Parathyroid adenoma (tissue), 2 donors: ENCODE measurements at regions not wholly inside any gene's neighbourhood (a gene's known extent, or its start where the extent isn't known, plus 50 kb on each side); places are given as distances from the start of the nearest gene placed in this dataset.

Experiments used
- H2AFZ ChIP-seq: fragments of 300-600 bp; sonication (generic); one replicate; pipeline ENCODE4 v1.7.0; 2017; ENCODE audit warnings: antibody characterized with exemption, mild to moderate bottlenecking
- H3K27ac ChIP-seq: fragments of 300-600 bp; sonication (generic); one replicate; pipeline ENCODE4 v1.7.0; 2017
- H3K27me3 ChIP-seq: fragments of 300-600 bp; sonication (generic); one replicate; pipeline ENCODE4 v1.7.0; 2017; ENCODE audit warnings: low read length; ENCODE audit not compliant: control insufficient read depth, insufficient read depth
- H3K36me3 ChIP-seq: fragments of 300-600 bp; sonication (generic); one replicate; pipeline ENCODE4 v1.7.0; 2017; ENCODE audit warnings: low read length; ENCODE audit not compliant: control insufficient read depth, insufficient read depth
- H3K4me1 ChIP-seq: fragments of 300-600 bp; sonication (generic); one replicate; pipeline ENCODE4 v1.7.0; 2017; ENCODE audit warnings: control low read depth
- H3K4me2 ChIP-seq: fragments of 300-600 bp; sonication (generic); one replicate; pipeline ENCODE4 v1.7.0; 2017; ENCODE audit warnings: low read length
- H3K4me3 ChIP-seq: fragments of 300-600 bp; sonication (generic); one replicate; pipeline ENCODE4 v1.7.0; 2017; ENCODE audit warnings: low read depth, low read length
- H3K79me2 ChIP-seq: fragments of 300-600 bp; sonication (generic); one replicate; pipeline ENCODE4 v1.7.0; 2017; ENCODE audit warnings: control low read depth
- H3K9ac ChIP-seq: fragments of 300-600 bp; sonication (generic); one replicate; pipeline ENCODE4 v1.7.0; 2017; ENCODE audit warnings: mild to moderate bottlenecking
- H3K9me3 ChIP-seq: fragments of 300-600 bp; sonication (generic); one replicate; pipeline ENCODE4 v1.7.0; 2017; ENCODE audit warnings: low read length; ENCODE audit not compliant: control insufficient read depth
- CTCF ChIP-seq: fragments of 300-600 bp; sonication (generic); IDR thresholded peaks from one replicate; pipeline ENCODE4 v1.7.0; 2017; ENCODE audit warnings: antibody characterized with exemption, mild to moderate bottlenecking
- donor health status: primary hyperparathyroidism.

GRCh38 chr3:25289663-25290062 lies 138.4 kb upstream of the RARB start:
- H2AFZ ChIP-seq: no peak overlapping the region
- no peaks in the 10 kb centered on the region for H3K36me3 ChIP-seq
- no peak overlapping the region for H3K4me2 ChIP-seq
- no peak overlapping the region for H3K4me3 ChIP-seq
- H3K79me2 ChIP-seq: no peaks in the 10 kb centered on the region
- H3K27ac ChIP-seq: no peak overlapping the region
- H3K9ac ChIP-seq: no peak overlapping the region
- H3K4me1 ChIP-seq: no peaks in the 10 kb centered on the region
- H3K27me3 ChIP-seq: no peaks in the 10 kb centered on the region
- no peak for TF ChIP-seq CTCF
- no peaks in the 10 kb centered on the region for H3K9me3 ChIP-seq

- no peak for TF ChIP-seq CTCF
- no peaks in the 10 kb centered on the region for H3K9me3 ChIP-seq
- no peaks in the 10 kb centered on the region for H3K36me3 ChIP-seq
- H3K27me3 ChIP-seq: no peaks in the 10 kb centered on the region
- no peaks in the 10 kb centered on the region for H3K79me2 ChIP-seq
- H3K27ac ChIP-seq: no peak overlapping the region
- no peak overlapping the region for H3K4me3 ChIP-seq
- H3K9ac ChIP-seq: no peak overlapping the region
- H2AFZ ChIP-seq: no peak overlapping the region
- H3K4me2 ChIP-seq: no peak overlapping the region
- H3K4me1 ChIP-seq: no peaks in the 10 kb centered on the region
Observed at GRCh38 chr3:25291481-25291905, 136.6 kb upstream of the RARB start.

GRCh38 chr3:25292036-25292435 lies 136.0 kb upstream of the RARB start:
- H3K27ac ChIP-seq: no peak overlapping the region
- TF ChIP-seq CTCF: no peak
- H3K36me3 ChIP-seq: no peaks in the 10 kb centered on the region
- no peaks in the 10 kb centered on the region for H3K79me2 ChIP-seq
- no peak overlapping the region for H3K4me2 ChIP-seq
- no peaks in the 10 kb centered on the region for H3K27me3 ChIP-seq
- H2AFZ ChIP-seq: no peak overlapping the region
- H3K9me3 ChIP-seq: no peaks in the 10 kb centered on the region
- no peak overlapping the region for H3K4me3 ChIP-seq
- no peaks in the 10 kb centered on the region for H3K4me1 ChIP-seq
- H3K9ac ChIP-seq: no peak overlapping the region

- H3K27me3 ChIP-seq: no peaks in the 10 kb centered on the region
- no peak for TF ChIP-seq CTCF
- no peaks in the 10 kb centered on the region for H3K9me3 ChIP-seq
- H3K79me2 ChIP-seq: no peaks in the 10 kb centered on the region
- H2AFZ ChIP-seq: no peak overlapping the region
- H3K9ac ChIP-seq: no peak overlapping the region
- no peak overlapping the region for H3K4me3 ChIP-seq
- no peaks in the 10 kb centered on the region for H3K36me3 ChIP-seq
- no peaks in the 10 kb centered on the region for H3K4me1 ChIP-seq
- H3K27ac ChIP-seq: no peak overlapping the region
- H3K4me2 ChIP-seq: no peak overlapping the region
Observed at GRCh38 chr3:25292595-25292994, 135.5 kb upstream of the RARB start.

GRCh38 chr3:25293736-25294135 lies 134.3 kb upstream of the RARB start:
- Histone ChIP-seq H3K4me3 (no peak overlapping the region), H3K27me3 (no peaks in the 10 kb centered on the region), H3K79me2 (no peaks in the 10 kb centered on the region), H3K4me2 (no peak overlapping the region), H3K9ac (no peak overlapping the region), H3K9me3 (no peaks in the 10 kb centered on the region), H3K27ac (no peak overlapping the region), H3K36me3 (no peaks in the 10 kb centered on the region), H3K4me1 (no peaks in the 10 kb centered on the region), H2AFZ (no peak overlapping the region)
- no peak for TF ChIP-seq CTCF
